ENCODE measurements at regions not wholly inside any gene's neighbourhood (a gene's known extent, or its start where the extent isn't known, plus 50 kb on each side); places are given as distances from the start of the nearest gene placed in this dataset.

GRCh38 chr6:8191629-8192028 lies 89.3 kb upstream of the EEF1E1 start:
- TF ChIP-seq, protein P1, sequence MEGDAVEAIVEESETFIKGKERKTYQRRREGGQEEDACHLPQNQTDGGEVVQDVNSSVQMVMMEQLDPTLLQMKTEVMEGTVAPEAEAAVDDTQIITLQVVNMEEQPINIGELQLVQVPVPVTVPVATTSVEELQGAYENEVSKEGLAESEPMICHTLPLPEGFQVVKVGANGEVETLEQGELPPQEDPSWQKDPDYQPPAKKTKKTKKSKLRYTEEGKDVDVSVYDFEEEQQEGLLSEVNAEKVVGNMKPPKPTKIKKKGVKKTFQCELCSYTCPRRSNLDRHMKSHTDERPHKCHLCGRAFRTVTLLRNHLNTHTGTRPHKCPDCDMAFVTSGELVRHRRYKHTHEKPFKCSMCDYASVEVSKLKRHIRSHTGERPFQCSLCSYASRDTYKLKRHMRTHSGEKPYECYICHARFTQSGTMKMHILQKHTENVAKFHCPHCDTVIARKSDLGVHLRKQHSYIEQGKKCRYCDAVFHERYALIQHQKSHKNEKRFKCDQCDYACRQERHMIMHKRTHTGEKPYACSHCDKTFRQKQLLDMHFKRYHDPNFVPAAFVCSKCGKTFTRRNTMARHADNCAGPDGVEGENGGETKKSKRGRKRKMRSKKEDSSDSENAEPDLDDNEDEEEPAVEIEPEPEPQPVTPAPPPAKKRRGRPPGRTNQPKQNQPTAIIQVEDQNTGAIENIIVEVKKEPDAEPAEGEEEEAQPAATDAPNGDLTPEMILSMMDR (conservative IDR thresholded peaks at IDR 0.05 in 1 of 2, IDR thresholded peaks at IDR 0.05 in 1 of 2; ENCODE audit: extremely low read depth in 1 of 2, insufficient read depth in 1 of 2, low read depth in 1 of 2, low read length in 2 of 2), result no peak
- no peak for TF ChIP-seq EZH2 (IDR thresholded peaks at IDR 0.05; ENCODE audit: borderline replicate concordance, low read length)
